H1 (cell line): ENCODE measurements at regions not wholly inside any gene's neighbourhood (a gene's known extent, or its start where the extent isn't known, plus 50 kb on each side); places are given as distances from the start of the nearest gene placed in this dataset.

Experiments
- CTCF ChIA-PET: fragments of 300-600 bp; sonication (Branson Sonifier 250); formaldehyde crosslinking; loops from one replicate; lab custom pipeline; 2021; ENCODE audit not compliant: partially characterized antibody; lab: Charles Lee
- POLR2A ChIA-PET: fragments of 300-600 bp; sonication (Branson Sonifier 250); formaldehyde crosslinking; loops from one replicate; lab custom pipeline; 2021; ENCODE audit warnings: inconsistent platforms; ENCODE audit not compliant: partially characterized antibody; lab: Charles Lee
- DNase-seq, 2 experiments: peaks; one replicate each; pipeline versions ENCODE4 v3.0.0 to v3.0.0-alpha.2; 2010 to 2022; ENCODE audit warnings: low spot score in 2 of 2, low read depth in 1 of 2, mixed read lengths in 1 of 2
- FAIRE-seq: peaks from 2 replicates; lab custom pipeline; 2011; peaks lifted over from hg19 to GRCh38; lab: Jason Lieb, UNC
- H2AFZ ChIP-seq: 2 replicates; pipeline ENCODE4 v1.8.1; 2012; ENCODE audit warnings: low read length, inconsistent platforms
- H2AK5ac ChIP-seq: 2 replicates; pipeline ENCODE4 v1.6.1; 2013; ENCODE audit warnings: low read depth, low read length
- H2BK120ac ChIP-seq: replicated peaks from 2 replicates; pipeline ENCODE3; 2013; ENCODE audit warnings: low read depth, low read length, inconsistent platforms
- H2BK12ac ChIP-seq: 2 replicates; pipeline ENCODE4 v1.6.1; 2013; ENCODE audit warnings: low read depth, low read length
- H2BK15ac ChIP-seq: 2 replicates; pipeline ENCODE4 v1.6.1; 2013; ENCODE audit warnings: low read length
- H2BK20ac ChIP-seq: 2 replicates; pipeline ENCODE4 v1.6.1; 2013; ENCODE audit warnings: low read length
- H2BK5ac ChIP-seq: 2 replicates; pipeline ENCODE4 v1.6.1; 2013; ENCODE audit warnings: low read depth, low read length
- H3K14ac ChIP-seq: 2 replicates; pipeline ENCODE4 v1.6.1; 2013; ENCODE audit warnings: inconsistent platforms; ENCODE audit not compliant: insufficient read length
- H3K18ac ChIP-seq: 2 replicates; pipeline ENCODE4 v1.6.1; 2013; ENCODE audit warnings: low read length; ENCODE audit errors: extremely low read depth
- H3K23ac ChIP-seq: 2 replicates; pipeline ENCODE4 v1.6.1; 2013; ENCODE audit warnings: inconsistent platforms; ENCODE audit not compliant: insufficient read length
- H3K23me2 ChIP-seq: 2 replicates; pipeline ENCODE4 v1.6.1; 2013; ENCODE audit warnings: low read depth, low read length
- H3K27ac ChIP-seq: 2 replicates; pipeline ENCODE4 v1.6.1; 2011; ENCODE audit warnings: low read depth, low read length, inconsistent platforms
- H3K27me3 ChIP-seq, 4 experiments: replicated peaks in 1 of 4; 1 replicate in 1 of 4; 2 replicates in 3 of 4; pipeline versions ENCODE4 v1.6.1 to v1.8.1; 2011 to 2013; ENCODE audit warnings: low read length in 3 of 4, mild to moderate bottlenecking in 3 of 4, inconsistent platforms in 2 of 4, mixed read lengths in 2 of 4, moderate library complexity in 1 of 4; ENCODE audit not compliant: control insufficient read depth in 3 of 4, insufficient read depth in 3 of 4; ENCODE audit errors: extremely low read depth in 1 of 4
- H3K36me3 ChIP-seq, 4 experiments: 2 replicates each; pipeline versions ENCODE4 v1.6.1 to v1.8.1; 2011 to 2013; ENCODE audit warnings: mild to moderate bottlenecking in 4 of 4, low read length in 3 of 4, moderate library complexity in 2 of 4, control low read depth in 1 of 4, inconsistent platforms in 1 of 4; ENCODE audit not compliant: insufficient read depth in 4 of 4, control insufficient read depth in 2 of 4
- H3K4ac ChIP-seq: replicated peaks from 2 replicates; pipeline ENCODE3; 2013; ENCODE audit warnings: low read length, low read depth, mixed read lengths, inconsistent platforms; ENCODE audit not compliant: insufficient read length
- H3K4me1 ChIP-seq, 4 experiments: replicated peaks in 1 of 4; 1 replicate in 1 of 4; 2 replicates in 3 of 4; pipeline versions ENCODE4 v1.6.1 to v1.8.1; 2011 to 2013; ENCODE audit warnings: low read length in 3 of 4, inconsistent platforms in 2 of 4, mixed read lengths in 1 of 4; ENCODE audit not compliant: insufficient read depth in 4 of 4, control insufficient read depth in 3 of 4
- H3K4me2 ChIP-seq, 2 experiments: 2 replicates each; pipeline versions ENCODE4 v1.6.1 to v1.8.1; 2011 to 2013; ENCODE audit warnings: low read depth in 2 of 2, low read length in 2 of 2, control low read depth in 1 of 2, inconsistent platforms in 1 of 2, mild to moderate bottlenecking in 1 of 2; ENCODE audit not compliant: insufficient read depth in 1 of 2
- H3K4me3 ChIP-seq, 4 experiments: fragments of 200-600, 300-600 bp in 1 of 4; sonication (generic), shearing (Covaris generic), sonication (Bioruptor Twin) in 1 of 4; 2 replicates each; pipeline versions ENCODE4 v1.5.1 to v1.8.1; 2011 to 2016; ENCODE audit warnings: low read length in 4 of 4, low read depth in 3 of 4, control low read depth in 2 of 4, inconsistent platforms in 2 of 4, mild to moderate bottlenecking in 2 of 4, mixed read lengths in 1 of 4, moderate library complexity in 1 of 4; ENCODE audit not compliant: insufficient read depth in 2 of 4; ENCODE audit errors: extremely low read depth in 1 of 4
- H3K56ac ChIP-seq: replicated peaks from 2 replicates; pipeline ENCODE3; 2013; ENCODE audit warnings: low read depth, mild to moderate bottlenecking, mixed read lengths, low read length, inconsistent platforms; ENCODE audit not compliant: insufficient read length
- H3K79me1 ChIP-seq: 2 replicates; pipeline ENCODE4 v1.6.1; 2013; ENCODE audit warnings: low read depth, low read length, control low read depth
- H3K79me2 ChIP-seq, 2 experiments: 2 replicates each; pipeline versions ENCODE4 v1.6.1 to v1.8.1; 2012 to 2013; ENCODE audit warnings: low read length in 2 of 2, mild to moderate bottlenecking in 2 of 2, inconsistent platforms in 1 of 2; ENCODE audit not compliant: insufficient read depth in 2 of 2, control insufficient read depth in 1 of 2
- H3K9ac ChIP-seq, 4 experiments: replicated peaks in 1 of 4; 1 replicate in 1 of 4; 2 replicates in 3 of 4; pipeline versions ENCODE4 v1.6.1 to v1.8.1; 2011 to 2013; ENCODE audit warnings: low read depth in 3 of 4, low read length in 3 of 4, control low read depth in 2 of 4, mild to moderate bottlenecking in 2 of 4, moderate library complexity in 2 of 4, inconsistent platforms in 1 of 4; ENCODE audit errors: extremely low read depth in 1 of 4
- H3K9me3 ChIP-seq, 2 experiments: 2 replicates each; pipeline versions ENCODE4 v1.6.1 to v1.8.1; 2012 to 2013; ENCODE audit warnings: mild to moderate bottlenecking in 2 of 2, moderate library complexity in 2 of 2, control low read depth in 1 of 2, inconsistent platforms in 1 of 2, low read depth in 1 of 2, low read length in 1 of 2, mixed read lengths in 1 of 2; ENCODE audit not compliant: insufficient read depth in 2 of 2
- H4K20me1 ChIP-seq, 2 experiments: replicated peaks in 1 of 2; 2 replicates each; pipeline versions ENCODE3 to v1.8.1; 2011 to 2013; ENCODE audit warnings: inconsistent platforms in 2 of 2, low read length in 2 of 2, mild to moderate bottlenecking in 1 of 2; ENCODE audit not compliant: insufficient read depth in 2 of 2, control insufficient read depth in 1 of 2
- H4K5ac ChIP-seq: 2 replicates; pipeline ENCODE4 v1.6.1; 2013; ENCODE audit warnings: low read length, low read depth, mixed read lengths, inconsistent platforms; ENCODE audit not compliant: insufficient read length
- H4K8ac ChIP-seq: 2 replicates; pipeline ENCODE4 v1.8.0; 2013; ENCODE audit warnings: mild to moderate bottlenecking, moderate library complexity, low read length, inconsistent platforms; ENCODE audit not compliant: insufficient read depth; ENCODE audit errors: extremely low read depth
- H4K91ac ChIP-seq: replicated peaks from 2 replicates; pipeline ENCODE3; 2013; ENCODE audit warnings: low read length, mixed read lengths, inconsistent platforms; ENCODE audit not compliant: insufficient read length
- CBX8 ChIP-seq: fragments of 300-800, 300-1000 bp; sonication (generic); IDR thresholded peaks from 2 replicates; pipeline ENCODE4 v1.7.1; 2016; ENCODE audit warnings: low read depth, low read length, borderline replicate concordance
- HDAC2 ChIP-seq, 2 experiments: fragments of 300-600 bp in 1 of 2; sonication (generic) in 1 of 2; IDR thresholded peaks; 2 replicates each; pipeline ENCODE4 v1.6.1; 2011 to 2012; ENCODE audit warnings: low read depth in 2 of 2, low read length in 2 of 2, mild to moderate bottlenecking in 2 of 2, moderate library complexity in 2 of 2, borderline replicate concordance in 1 of 2, inconsistent platforms in 1 of 2
- POLR2AphosphoS5 ChIP-seq: IDR thresholded peaks from 2 replicates; pipeline ENCODE4 v1.6.1; 2011; ENCODE audit warnings: low read depth, low read length
- POU5F1 ChIP-seq: IDR thresholded peaks from 2 replicates; pipeline ENCODE4 v1.6.1; 2011; ENCODE audit warnings: low read depth, mild to moderate bottlenecking, low read length, moderate library complexity
- TAF1 ChIP-seq: IDR thresholded peaks from 2 replicates; pipeline ENCODE4 v1.6.1; 2011; ENCODE audit warnings: mild to moderate bottlenecking, low read depth, low read length
- TAF7 ChIP-seq: optimal IDR thresholded peaks from 2 replicates; pipeline ENCODE3; 2011; ENCODE audit warnings: low read depth, mild to moderate bottlenecking, inconsistent platforms, low read length, moderate library complexity, borderline replicate concordance
- WGBS, 2 experiments: shearing (Covaris generic) in 1 of 2; methylation state at CpG; one replicate each; pipeline versions ENCODE4 v1.1.6 to v1.1.7; 2013 to 2015; ENCODE audit warnings: low lambda C conversion rate in 2 of 2, mixed read lengths in 2 of 2, inconsistent platforms in 1 of 2, low coverage in 1 of 2, missing lambda C conversion rate in 1 of 2; ENCODE audit not compliant: insufficient replicate concordance in 2 of 2, insufficient coverage in 1 of 2, insufficient read length in 1 of 2; ENCODE audit errors: extremely low coverage in 1 of 2, missing lambda C conversion rate in 1 of 2; 5-methylcytosine and 5-hydroxymethylcytosine counted together
- TF ChIP-seq, protein P1 (sequence below): IDR thresholded peaks from 2 replicates; pipeline ENCODE4 v1.6.1; 2011; ENCODE audit warnings: low read depth, mild to moderate bottlenecking, low read length; ENCODE audit not compliant: insufficient read depth
- TF ChIP-seq, protein P2 (sequence below): IDR thresholded peaks from 2 replicates; pipeline ENCODE4 v1.6.1; 2012; ENCODE audit warnings: inconsistent platforms

DNA sequence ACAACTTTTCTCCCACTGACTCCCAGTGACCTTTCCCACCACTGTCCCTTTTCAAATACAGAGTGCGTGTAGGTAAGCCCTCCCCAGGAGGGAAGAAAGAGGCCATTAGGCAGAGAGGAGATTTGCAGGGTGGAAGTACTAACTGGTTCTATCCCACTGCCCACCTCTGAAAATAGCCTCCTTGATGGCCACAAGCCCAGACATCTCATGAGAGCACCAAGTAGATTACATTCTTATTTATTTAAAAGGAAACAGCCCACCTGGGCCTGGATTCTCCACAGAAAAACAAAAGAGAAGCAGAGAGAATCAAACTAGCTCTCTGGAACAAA is 445.3 kb downstream of the FOXO1 start:
- no peaks in the 10 kb centered on the region for H3K79me1 ChIP-seq
- POLR2A ChIA-PET, result no interaction called here

More for the DNA sequence above, 445.3 kb downstream of the FOXO1 start:
- no peaks in the 10 kb centered on the region for H3K27me3 ChIP-seq
- no peak overlapping the region for H3K18ac ChIP-seq
- H3K4ac ChIP-seq, result no peak overlapping the region
- DNase-seq (no peak), FAIRE-seq (no peak)
- no peak overlapping the region for H3K23ac ChIP-seq
- H3K4me3 ChIP-seq, result no peak overlapping the region
- peaks cover 0 to 3% (median 0%) of the 10 kb centered on the region in 4 experiments; a peak in 2 of 7 replicates for H3K4me1 ChIP-seq
- H3K4me2 ChIP-seq, result no peak overlapping the region
- H4K8ac ChIP-seq, result no peak overlapping the region
- H3K79me2 ChIP-seq, result no peaks in the 10 kb centered on the region
- H4K5ac ChIP-seq, result no peak overlapping the region
- H3K9me3 ChIP-seq, result no peaks in the 10 kb centered on the region
- CTCF ChIA-PET, result interaction anchor here (1.4 kb wide), 2 partner anchors 8 to 13 kb away, joined by 3 to 4 read pairs; no protein-coding TSS in a partner anchor
- H2BK12ac ChIP-seq, result no peak overlapping the region
- no peak overlapping the region for H3K9ac ChIP-seq
- H2BK15ac ChIP-seq, result no peak overlapping the region
- H2BK20ac ChIP-seq, result no peak overlapping the region
- 63% methylated on average over 1 of the region's 1 CpG; no CpG with 5 or more reads in 1 of the 2 experiments for WGBS, 2 experiments
- no peak overlapping the region for H2BK5ac ChIP-seq
- TF ChIP-seq, protein P1, sequence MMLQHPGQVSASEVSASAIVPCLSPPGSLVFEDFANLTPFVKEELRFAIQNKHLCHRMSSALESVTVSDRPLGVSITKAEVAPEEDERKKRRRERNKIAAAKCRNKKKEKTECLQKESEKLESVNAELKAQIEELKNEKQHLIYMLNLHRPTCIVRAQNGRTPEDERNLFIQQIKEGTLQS, result no peak
- TF ChIP-seq TAF7 (no peak), POU5F1 (no peak), HDAC2 (IDR thresholded peaks at IDR 0.05; ENCODE audit: borderline replicate concordance in 1 of 2, low read depth in 2 of 2, low read length in 2 of 2) (no peak), TAF1 (no peak), CBX8 (no peak), POLR2AphosphoS5 (no peak)
- TF ChIP-seq, protein P2, sequence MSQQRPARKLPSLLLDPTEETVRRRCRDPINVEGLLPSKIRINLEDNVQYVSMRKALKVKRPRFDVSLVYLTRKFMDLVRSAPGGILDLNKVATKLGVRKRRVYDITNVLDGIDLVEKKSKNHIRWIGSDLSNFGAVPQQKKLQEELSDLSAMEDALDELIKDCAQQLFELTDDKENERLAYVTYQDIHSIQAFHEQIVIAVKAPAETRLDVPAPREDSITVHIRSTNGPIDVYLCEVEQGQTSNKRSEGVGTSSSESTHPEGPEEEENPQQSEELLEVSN, result no peak
- no peak overlapping the region for H2AK5ac ChIP-seq
- no peaks in the 10 kb centered on the region for H3K36me3 ChIP-seq
- no peak overlapping the region for H3K56ac ChIP-seq
- H3K14ac ChIP-seq, result no peak overlapping the region
- H2AFZ ChIP-seq, result no peak overlapping the region
- no peak overlapping the region for H2BK120ac ChIP-seq
- H4K20me1 ChIP-seq, result no peaks in the 10 kb centered on the region
- no peak overlapping the region for H4K91ac ChIP-seq
- no peak overlapping the region for H3K27ac ChIP-seq
- peaks cover 4% of the 10 kb centered on the region; the same call in 1 of the 2 replicates for H3K23me2 ChIP-seq
